ENCODE measurements at regions not wholly inside any gene's neighbourhood (a gene's known extent, or its start where the extent isn't known, plus 50 kb on each side); places are given as distances from the start of the nearest gene placed in this dataset.
"Not testable (repeated sequence)": the region's sequence is repeated elsewhere in the genome, so short reads cannot be mapped to it uniquely, and the experiment has no call there.

DNA sequence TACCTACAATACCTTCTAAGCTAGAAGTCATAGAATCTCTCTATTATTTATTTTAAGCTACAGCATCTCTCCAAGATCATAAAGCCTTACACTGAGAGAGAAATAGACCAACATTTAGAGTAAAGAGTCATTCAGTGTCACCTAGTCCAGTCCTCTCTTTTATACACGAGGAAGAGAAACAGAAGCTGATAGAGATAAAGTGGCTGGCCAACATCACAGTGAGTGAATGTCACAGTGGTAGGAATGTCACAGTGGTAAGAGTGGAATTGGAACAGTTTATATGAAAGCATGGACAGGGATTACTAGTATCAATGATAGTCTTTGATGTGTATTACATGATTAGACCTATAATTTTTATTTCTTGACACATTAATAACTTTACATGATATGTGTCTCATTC, 307.8 kb upstream of the NBPF12 start:
- DNase-seq: not testable (repeated sequence)

DNA sequence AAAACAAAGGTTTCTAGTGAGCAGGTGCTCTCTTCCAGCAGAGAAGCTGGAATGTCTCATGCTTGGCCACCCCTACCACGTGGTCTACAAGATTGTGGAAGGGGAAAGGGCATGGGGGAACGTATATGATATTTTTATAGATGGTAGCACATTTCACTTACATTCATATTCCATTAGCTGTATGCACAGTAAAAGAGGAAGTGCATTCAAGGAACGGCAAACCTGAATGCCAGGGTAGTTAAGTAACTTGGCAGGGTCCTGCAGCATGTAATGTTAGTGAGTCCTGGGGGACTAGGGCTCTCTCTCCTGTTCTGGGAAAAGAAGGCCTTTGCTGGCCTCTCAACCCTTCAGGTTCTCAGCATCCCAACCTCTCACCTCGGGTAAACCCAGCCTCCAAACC, 319.5 kb upstream of the NBPF12 start:
- DNase-seq: not testable (repeated sequence)

- DNase-seq: not testable (repeated sequence)
Measured at GRCh38 chr1:146604681-146605080, 333.4 kb upstream of the NBPF12 start.

- not testable (repeated sequence) for DNase-seq
Measured at GRCh38 chr1:146600720-146601307, 337.3 kb upstream of the NBPF12 start.

GRCh38 chr1:146599906-146600305, 338.2 kb upstream of the NBPF12 start:
- DNase-seq: not testable (repeated sequence)

GRCh38 chr1:146581229-146581628, 352.4 kb upstream of the NOTCH2NLA start:
- DNase-seq: not testable (repeated sequence)

GRCh38 chr1:146567541-146567940, 338.7 kb upstream of the NOTCH2NLA start:
- not testable (repeated sequence) for DNase-seq

DNA sequence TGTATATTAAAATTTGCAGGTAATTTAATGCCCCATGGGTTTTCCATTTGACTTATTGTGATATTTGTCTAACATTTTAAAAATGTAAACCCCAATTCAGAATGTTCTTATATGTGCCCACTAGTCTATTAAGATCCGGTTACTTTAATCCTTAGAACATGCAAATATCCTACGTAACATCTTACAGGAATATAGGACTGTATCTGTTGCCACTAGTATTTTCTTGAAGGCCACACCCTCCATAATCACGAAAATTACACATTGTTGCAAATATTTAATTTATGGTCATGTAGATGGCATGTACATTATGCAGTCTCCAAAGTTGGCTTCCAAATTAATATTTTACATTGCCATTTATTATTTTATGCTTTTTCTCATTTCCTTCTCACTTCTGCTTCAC, 329.2 kb upstream of the NOTCH2NLA start:
- DNase-seq: not testable (repeated sequence)

DNA sequence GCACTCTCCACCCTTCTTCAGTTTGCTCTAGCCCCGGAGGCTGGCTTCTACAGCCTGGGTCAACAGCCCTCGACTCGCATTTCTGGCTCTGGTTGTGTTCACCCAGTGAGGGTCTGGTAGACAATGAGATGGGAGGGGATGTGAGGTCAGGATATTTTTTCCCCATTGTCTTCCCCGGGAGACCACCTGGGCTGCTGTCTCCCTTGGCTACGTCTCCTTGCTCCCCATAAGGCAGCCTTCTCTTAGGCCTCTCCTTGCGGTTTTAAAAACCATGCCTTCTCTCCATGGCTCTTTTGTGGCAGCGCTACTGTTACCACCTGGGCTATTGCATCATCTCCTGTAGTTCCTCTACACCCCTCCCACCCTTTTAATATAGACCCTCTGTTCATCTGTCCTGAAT, 327.6 kb upstream of the NOTCH2NLA start:
- DNase-seq: not testable (repeated sequence)

- DNase-seq: not testable (repeated sequence)
Measured at GRCh38 chr1:146552414-146552813, 323.6 kb upstream of the NOTCH2NLA start.

DNA sequence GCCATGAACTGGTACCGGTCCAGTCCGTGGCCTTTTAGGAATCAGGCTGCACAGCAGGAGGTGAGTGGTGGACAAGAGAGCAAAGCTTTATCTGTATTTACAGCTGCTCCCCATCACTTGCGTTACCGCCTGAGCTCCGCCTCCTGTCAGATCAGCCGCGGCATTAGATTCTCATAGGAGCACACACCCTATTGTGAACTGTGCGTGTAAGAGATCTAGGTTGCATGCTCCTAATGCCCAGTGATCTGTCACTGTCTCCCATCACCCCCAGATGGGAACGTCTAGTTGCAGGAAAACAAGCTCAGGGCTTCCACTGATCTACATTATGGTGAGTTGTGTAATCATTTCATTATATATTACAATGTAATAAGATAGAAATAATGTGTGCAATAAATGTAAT, 319.9 kb upstream of the NOTCH2NLA start:
- DNase-seq: not testable (repeated sequence)

DNA sequence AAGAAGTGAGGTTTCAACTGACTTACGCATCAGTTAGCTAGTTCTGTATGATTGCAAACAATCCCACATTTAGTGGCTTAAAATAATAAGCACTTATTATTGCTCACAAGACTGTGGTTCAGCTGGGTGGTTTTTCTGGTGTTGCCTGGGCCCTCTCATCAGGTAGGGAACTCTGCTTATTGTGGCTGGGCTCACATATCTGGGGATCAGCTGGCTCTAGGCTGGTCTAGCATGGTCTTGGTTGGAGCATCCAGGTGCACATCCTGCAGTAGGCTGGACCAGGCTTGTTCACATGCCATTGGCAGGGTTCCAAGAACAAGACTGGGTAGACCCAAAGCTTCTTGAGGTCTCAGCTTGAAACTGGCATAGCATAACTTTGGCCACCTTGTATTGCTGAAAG, 317.4 kb upstream of the NOTCH2NLA start:
- DNase-seq: not testable (repeated sequence)

DNA sequence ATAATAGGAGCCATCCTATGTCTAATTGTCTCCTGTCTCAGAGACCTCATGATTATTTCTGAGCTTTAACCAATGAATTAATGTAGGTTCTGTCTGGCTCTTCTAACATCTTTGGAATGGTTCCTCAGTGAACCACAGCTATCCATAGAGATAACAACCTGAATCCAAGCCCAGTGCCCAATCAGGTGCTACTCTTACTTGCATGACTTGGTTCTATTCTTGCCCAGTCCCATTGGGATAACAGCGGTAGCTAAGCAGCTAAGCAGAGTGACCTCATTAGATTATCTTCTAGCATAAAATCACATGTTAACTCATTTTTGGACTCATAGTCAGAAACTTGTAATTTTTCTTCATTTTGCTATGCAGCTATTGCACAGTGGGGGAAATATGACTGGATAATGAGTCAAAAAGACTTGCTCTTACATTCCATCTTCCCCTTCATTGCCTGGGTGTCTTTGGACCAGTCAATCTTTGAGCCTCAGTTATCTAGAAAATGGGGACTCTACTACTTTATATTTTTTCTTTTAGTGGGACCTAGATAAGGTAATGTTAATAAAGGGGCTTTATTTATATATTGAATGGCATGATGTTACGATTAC, 309.1 kb upstream of the NOTCH2NLA start:
- not testable (repeated sequence) for DNase-seq

DNA sequence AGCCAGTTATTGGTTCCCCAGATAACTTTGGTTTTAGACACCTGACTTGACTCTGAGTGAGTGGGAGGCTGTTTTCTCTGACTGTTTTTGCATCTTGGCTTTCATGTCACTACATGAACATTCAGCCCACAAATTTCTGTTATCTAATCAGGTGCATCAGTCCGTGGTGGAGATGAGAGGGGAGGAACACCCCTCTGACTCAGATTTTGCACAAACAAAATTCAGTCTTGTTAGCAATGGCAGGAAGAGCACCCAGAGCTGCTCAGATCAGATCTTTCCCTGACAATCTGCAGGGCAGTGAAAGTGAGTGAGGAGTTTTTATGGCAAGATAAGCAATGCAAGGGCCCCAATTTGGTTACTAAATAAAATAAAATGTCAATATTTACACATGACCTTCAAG, 307.2 kb upstream of the NOTCH2NLA start:
- DNase-seq: not testable (repeated sequence)

- not testable (repeated sequence) for DNase-seq
Measured at GRCh38 chr1:146535575-146535974, 306.8 kb upstream of the NOTCH2NLA start.

- not testable (repeated sequence) for DNase-seq
Measured at GRCh38 chr1:146530958-146531357, 302.1 kb upstream of the NOTCH2NLA start.

DNA sequence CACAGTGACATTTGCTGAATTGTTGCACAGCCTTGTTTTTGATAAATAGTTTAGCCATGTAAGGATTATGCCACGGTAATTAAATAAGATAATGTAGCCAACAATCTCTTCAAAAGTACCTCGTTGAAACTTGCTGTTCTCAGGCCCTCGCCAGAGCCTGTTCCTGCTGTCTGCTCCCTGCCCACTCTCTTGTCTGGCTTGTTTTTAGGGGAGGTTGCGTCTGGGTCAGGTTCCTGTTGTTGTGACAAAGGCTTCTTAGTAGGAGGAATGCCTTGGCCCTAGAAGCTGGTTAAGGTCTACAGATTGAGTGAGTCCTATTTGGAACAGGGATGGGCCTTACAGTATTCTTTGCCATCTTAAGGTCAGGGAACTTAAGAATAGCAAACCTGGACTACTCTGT, 294.0 kb upstream of the NOTCH2NLA start:
- not testable (repeated sequence) for DNase-seq

- not testable (repeated sequence) for DNase-seq
Measured at GRCh38 chr1:146522345-146522744, 293.5 kb upstream of the NOTCH2NLA start.

- not testable (repeated sequence) for DNase-seq
Measured at GRCh38 chr1:146521804-146522203, 293.0 kb upstream of the NOTCH2NLA start.

DNA sequence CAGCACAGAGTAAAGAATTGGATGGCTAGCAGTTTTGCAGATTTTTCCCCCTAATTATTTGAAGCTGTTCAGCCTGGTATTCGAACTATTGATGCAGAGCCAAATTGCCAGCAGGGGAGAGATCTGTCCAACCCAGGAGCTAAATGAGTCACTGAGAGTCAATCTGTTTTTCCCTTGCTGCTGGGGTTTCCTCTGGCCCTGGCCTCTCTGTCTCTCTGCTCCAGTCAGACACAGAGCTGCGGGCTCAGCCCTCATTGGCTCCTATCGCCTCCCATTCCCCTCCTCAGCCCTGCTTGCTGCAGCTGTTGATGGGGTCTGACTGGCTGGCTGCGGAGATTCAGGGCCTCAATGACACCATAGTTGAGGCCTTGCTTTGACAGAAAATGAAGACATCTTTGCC, 284.9 kb upstream of the NOTCH2NLA start:
- DNase-seq: not testable (repeated sequence)

GRCh38 chr1:146511047-146511777, 282.4 kb upstream of the NOTCH2NLA start:
- DNase-seq: not testable (repeated sequence)

DNA sequence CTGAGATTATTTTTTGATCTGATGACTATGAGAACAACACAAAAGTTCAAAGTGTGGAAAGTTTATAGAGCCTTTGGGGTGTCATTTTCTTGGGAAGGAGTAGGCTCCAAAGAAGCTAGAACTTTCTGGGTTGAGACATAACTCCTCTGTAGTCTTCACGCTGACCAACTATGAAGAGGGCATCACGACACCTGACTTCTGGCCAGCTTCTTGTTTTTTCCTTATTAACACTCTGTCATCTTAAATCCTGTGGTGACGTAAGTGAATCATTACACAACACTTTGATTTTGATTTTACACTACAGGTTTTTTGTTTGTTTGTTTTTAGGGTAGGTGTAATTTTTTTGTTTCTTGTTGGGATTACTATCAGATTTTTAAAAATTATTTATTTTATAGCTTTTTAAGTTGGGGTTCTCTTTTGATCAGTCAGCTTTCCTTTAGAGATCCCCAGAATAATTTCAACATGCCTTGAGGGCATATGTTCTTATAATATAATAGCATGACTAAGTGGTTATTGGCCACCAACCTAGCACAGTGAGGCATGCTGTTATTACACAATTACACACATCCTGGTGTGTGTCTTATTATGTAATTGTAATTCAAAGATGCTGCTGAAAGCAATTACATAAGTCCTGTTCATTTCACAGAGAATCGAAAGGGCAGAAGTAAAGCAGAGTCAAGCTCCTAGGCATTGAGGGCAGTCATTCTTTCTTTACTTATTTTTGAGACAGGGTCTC, 281.6 kb upstream of the NOTCH2NLA start:
- DNase-seq: not testable (repeated sequence)

DNA sequence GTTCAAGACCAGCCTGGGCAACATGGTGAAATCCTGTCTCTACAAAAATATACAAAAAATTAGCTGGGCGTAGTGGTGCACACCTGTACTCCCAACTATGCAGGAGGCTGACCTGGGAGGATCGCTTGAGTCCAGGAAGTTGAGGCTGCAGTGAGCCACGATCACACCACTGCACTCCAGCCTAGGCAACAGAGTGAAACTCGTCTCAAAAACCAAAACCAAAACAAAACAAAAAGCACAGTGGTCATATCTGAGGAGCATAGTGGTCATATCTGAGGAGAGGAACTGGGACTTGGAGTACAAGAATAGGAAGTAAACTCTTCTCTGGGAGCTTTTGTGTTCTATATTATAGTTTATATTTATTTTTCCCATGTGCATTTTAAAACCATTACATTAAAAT, 275.3 kb upstream of the NOTCH2NLA start:
- not testable (repeated sequence) for DNase-seq
